ENCODE measurements at regions not wholly inside any gene's neighbourhood (a gene's known extent, or its start where the extent isn't known, plus 50 kb on each side); places are given as distances from the start of the nearest gene placed in this dataset.

DNA sequence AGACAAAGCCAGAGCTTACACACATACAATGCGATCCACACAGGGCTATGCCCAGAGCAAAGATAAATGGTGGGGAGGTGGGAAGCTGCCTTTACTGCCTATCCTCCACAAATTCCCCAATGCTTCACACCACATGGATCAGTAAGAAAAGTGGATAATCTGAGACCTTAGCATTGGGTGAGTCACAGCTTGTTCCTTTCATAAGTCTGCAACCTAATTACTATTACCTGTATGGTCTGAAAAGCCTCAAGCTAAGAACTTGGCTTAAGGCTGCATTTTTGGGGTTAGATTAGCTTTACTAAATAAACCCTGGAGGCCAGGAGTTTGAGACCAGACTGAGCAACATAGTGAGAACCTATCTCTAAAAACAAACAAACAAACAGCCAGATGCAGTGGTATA lies 66.0 kb upstream of the BTBD3 start:
- ChIA-PET POLR2A (no interaction called here), RAD21 (ENCODE audit: low non-redundant PET in 1 of 2, low total read pairs in 2 of 2, uncharacterized antibody in 2 of 2, unreplicated experiment in 2 of 2) (no interaction called here), CTCF (no interaction called here)
- no peaks in the 10 kb centered on the region for H3K36me3 ChIP-seq (ENCODE audit: control insufficient read depth in 1 of 2, insufficient read depth in 2 of 2, low read length in 2 of 2)
- TF ChIP-seq SIN3A (IDR thresholded peaks at IDR 0.05; ENCODE audit: low read depth): no peak
- TF ChIP-seq JUND (IDR thresholded peaks at IDR 0.05): no peak
- TF ChIP-seq SP1 (IDR thresholded peaks at IDR 0.05; ENCODE audit: low read depth): no peak
- H4K20me1 ChIP-seq (ENCODE audit: insufficient read depth): no peaks in the 10 kb centered on the region; the same call in 1 of the 2 replicates
- no peaks in the 10 kb centered on the region for H3K79me2 ChIP-seq (ENCODE audit: insufficient read depth, low read length)
- H3K27me3 ChIP-seq (ENCODE audit: insufficient read depth, low read length): no peaks in the 10 kb centered on the region
- no peak overlapping the region for H3K4me2 ChIP-seq (ENCODE audit: low read length)
- no peak overlapping the region for H3K9ac ChIP-seq (ENCODE audit: low read length)
- no peak overlapping the region for H2AFZ ChIP-seq (ENCODE audit: low read depth, low read length, poor library complexity, severe bottlenecking)
- intact Hi-C loops (cut with micrococcal nuclease): no loop called here
- ATAC-seq (no peak), DNase-seq (ENCODE audit: low read depth, low spot score) (no peak)
- H3K27ac ChIP-seq (ENCODE audit: low read depth, low read length): no peak overlapping the region
- no peaks in the 10 kb centered on the region for H3K9me3 ChIP-seq (ENCODE audit: control insufficient read depth in 1 of 2, insufficient read depth in 1 of 2, low read depth in 1 of 2, low read length in 2 of 2)
- no TSS peak for BruUV-seq (replicated peaks)
- H3K4me1 ChIP-seq (ENCODE audit: control insufficient read depth in 1 of 2, insufficient read depth in 2 of 2, low read length in 2 of 2): peaks cover 2 to 22% of the 10 kb centered on the region in 2 experiments; a peak in 2 of 4 replicates
- no peak overlapping the region for H3K4me3 ChIP-seq (replicated peaks in 1 of 2; ENCODE audit: low read depth in 1 of 2, low read length in 2 of 2)
- H3K9me2 ChIP-seq (ENCODE audit: insufficient read depth): no peaks in the 10 kb centered on the region

GRCh38 chr20:11852189-11852588 lies 65.5 kb upstream of the BTBD3 start:
- Histone ChIP-seq H3K4me3 (replicated peaks in 1 of 2; ENCODE audit: low read depth in 1 of 2, low read length in 2 of 2) (no peak overlapping the region), H4K20me1 (ENCODE audit: insufficient read depth) (no peaks in the 10 kb centered on the region; the same call in 1 of the 2 replicates), H3K9me2 (ENCODE audit: insufficient read depth) (no peaks in the 10 kb centered on the region), H3K27ac (ENCODE audit: low read depth, low read length) (no peak overlapping the region), H2AFZ (ENCODE audit: low read depth, low read length, poor library complexity, severe bottlenecking) (no peak overlapping the region), H3K9me3 (ENCODE audit: control insufficient read depth in 1 of 2, insufficient read depth in 1 of 2, low read depth in 1 of 2, low read length in 2 of 2) (no peaks in the 10 kb centered on the region), H3K79me2 (ENCODE audit: insufficient read depth, low read length) (no peaks in the 10 kb centered on the region), H3K4me1 (ENCODE audit: control insufficient read depth in 1 of 2, insufficient read depth in 2 of 2, low read length in 2 of 2) (peaks cover 2 to 22% of the 10 kb centered on the region in 2 experiments; a peak in 2 of 4 replicates), H3K4me2 (ENCODE audit: low read length) (no peak overlapping the region), H3K27me3 (ENCODE audit: insufficient read depth, low read length) (no peaks in the 10 kb centered on the region), H3K36me3 (ENCODE audit: control insufficient read depth in 1 of 2, insufficient read depth in 2 of 2, low read length in 2 of 2) (no peaks in the 10 kb centered on the region), H3K9ac (ENCODE audit: low read length) (no peak overlapping the region)
- RAD21 ChIA-PET (ENCODE audit: low non-redundant PET in 1 of 2, low total read pairs in 2 of 2, uncharacterized antibody in 2 of 2, unreplicated experiment in 2 of 2): no interaction called here
- POLR2A ChIA-PET: no interaction called here
- CTCF ChIA-PET: no interaction called here
- ATAC-seq: no peak
- BruUV-seq (replicated peaks): no TSS peak
- TF ChIP-seq CEBPB (IDR thresholded peaks at IDR 0.05; ENCODE audit: low read depth): no peak
- TF ChIP-seq POLR2AphosphoS5 (IDR thresholded peaks at IDR 0.05; ENCODE audit: low read depth, low read length): no peak
- no peak for TF ChIP-seq JUND (IDR thresholded peaks at IDR 0.05)
- no peak for TF ChIP-seq RAD21 (IDR thresholded peaks at IDR 0.05; ENCODE audit: low read depth)
- TF ChIP-seq, protein P1, sequence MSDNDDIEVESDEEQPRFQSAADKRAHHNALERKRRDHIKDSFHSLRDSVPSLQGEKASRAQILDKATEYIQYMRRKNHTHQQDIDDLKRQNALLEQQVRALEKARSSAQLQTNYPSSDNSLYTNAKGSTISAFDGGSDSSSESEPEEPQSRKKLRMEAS (IDR thresholded peaks at IDR 0.05): no peak
- TF ChIP-seq EZH2 (IDR thresholded peaks at IDR 0.05): no peak
- TF ChIP-seq, protein P2, sequence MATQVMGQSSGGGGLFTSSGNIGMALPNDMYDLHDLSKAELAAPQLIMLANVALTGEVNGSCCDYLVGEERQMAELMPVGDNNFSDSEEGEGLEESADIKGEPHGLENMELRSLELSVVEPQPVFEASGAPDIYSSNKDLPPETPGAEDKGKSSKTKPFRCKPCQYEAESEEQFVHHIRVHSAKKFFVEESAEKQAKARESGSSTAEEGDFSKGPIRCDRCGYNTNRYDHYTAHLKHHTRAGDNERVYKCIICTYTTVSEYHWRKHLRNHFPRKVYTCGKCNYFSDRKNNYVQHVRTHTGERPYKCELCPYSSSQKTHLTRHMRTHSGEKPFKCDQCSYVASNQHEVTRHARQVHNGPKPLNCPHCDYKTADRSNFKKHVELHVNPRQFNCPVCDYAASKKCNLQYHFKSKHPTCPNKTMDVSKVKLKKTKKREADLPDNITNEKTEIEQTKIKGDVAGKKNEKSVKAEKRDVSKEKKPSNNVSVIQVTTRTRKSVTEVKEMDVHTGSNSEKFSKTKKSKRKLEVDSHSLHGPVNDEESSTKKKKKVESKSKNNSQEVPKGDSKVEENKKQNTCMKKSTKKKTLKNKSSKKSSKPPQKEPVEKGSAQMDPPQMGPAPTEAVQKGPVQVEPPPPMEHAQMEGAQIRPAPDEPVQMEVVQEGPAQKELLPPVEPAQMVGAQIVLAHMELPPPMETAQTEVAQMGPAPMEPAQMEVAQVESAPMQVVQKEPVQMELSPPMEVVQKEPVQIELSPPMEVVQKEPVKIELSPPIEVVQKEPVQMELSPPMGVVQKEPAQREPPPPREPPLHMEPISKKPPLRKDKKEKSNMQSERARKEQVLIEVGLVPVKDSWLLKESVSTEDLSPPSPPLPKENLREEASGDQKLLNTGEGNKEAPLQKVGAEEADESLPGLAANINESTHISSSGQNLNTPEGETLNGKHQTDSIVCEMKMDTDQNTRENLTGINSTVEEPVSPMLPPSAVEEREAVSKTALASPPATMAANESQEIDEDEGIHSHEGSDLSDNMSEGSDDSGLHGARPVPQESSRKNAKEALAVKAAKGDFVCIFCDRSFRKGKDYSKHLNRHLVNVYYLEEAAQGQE (IDR thresholded peaks at IDR 0.05; ENCODE audit: low read depth): no peak
- TF ChIP-seq EZH2phosphoT487 (IDR thresholded peaks at IDR 0.05; ENCODE audit: borderline replicate concordance): no peak
- TF ChIP-seq EGR1 (IDR thresholded peaks at IDR 0.05; ENCODE audit: low read depth): no peak
- TF ChIP-seq ZFX (IDR thresholded peaks at IDR 0.05): no peak
- no peak for TF ChIP-seq TCF7L2 (IDR thresholded peaks at IDR 0.05; ENCODE audit: borderline replicate concordance, extremely low read depth, insufficient read depth, insufficient read length)
- TF ChIP-seq, protein P3, sequence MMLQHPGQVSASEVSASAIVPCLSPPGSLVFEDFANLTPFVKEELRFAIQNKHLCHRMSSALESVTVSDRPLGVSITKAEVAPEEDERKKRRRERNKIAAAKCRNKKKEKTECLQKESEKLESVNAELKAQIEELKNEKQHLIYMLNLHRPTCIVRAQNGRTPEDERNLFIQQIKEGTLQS (IDR thresholded peaks at IDR 0.05): no peak
- no peak for DNase-seq (ENCODE audit: low read depth, low spot score)
- intact Hi-C loops (cut with micrococcal nuclease): no loop called here
